Activated naive CD4-positive, alpha-beta T cell treated with anti-CD3 and anti-CD28 coated beads for 36 hours (primary cell): ENCODE measurements at regions not wholly inside any gene's neighbourhood (a gene's known extent, or its start where the extent isn't known, plus 50 kb on each side); places are given as distances from the start of the nearest gene placed in this dataset.
"Not testable (repeated sequence)": the region's sequence is repeated elsewhere in the genome, so short reads cannot be mapped to it uniquely, and the experiment has no call there.

Experiments used
- CTCF ChIA-PET: fragments of 350-600 bp; sonication (Branson Sonifier 250); formaldehyde crosslinking; loops from one replicate; lab custom pipeline; 2021; ENCODE audit warnings: antibody characterized with exemption; lab: Charles Lee
- DNase-seq: peaks from one replicate; pipeline ENCODE4 v3.0.0-alpha.2; 2020
- H3K27ac Mint-ChIP-seq: one replicate; pipeline ENCODE4 v1.8.0; 2021; ENCODE audit warnings: mild to moderate bottlenecking, mixed read lengths
- H3K27me3 Mint-ChIP-seq: one replicate; pipeline ENCODE4 v1.8.0; 2021; ENCODE audit warnings: low read depth, mixed read lengths
- H3K36me3 Mint-ChIP-seq: one replicate; pipeline ENCODE4 v1.8.0; 2021; ENCODE audit warnings: low read depth, mixed read lengths
- H3K4me1 Mint-ChIP-seq: one replicate; pipeline ENCODE4 v1.8.0; 2021; ENCODE audit warnings: low read depth, mixed read lengths
- H3K4me3 Mint-ChIP-seq: one replicate; pipeline ENCODE4 v1.8.0; 2021; ENCODE audit warnings: mild to moderate bottlenecking, moderate library complexity, mixed read lengths
- H3K9me3 Mint-ChIP-seq: one replicate; pipeline ENCODE4 v1.8.0; 2021; ENCODE audit warnings: mixed read lengths
- intact Hi-C: fragments of 100-400 bp; cut with micrococcal nuclease; formaldehyde crosslinking; loops from one replicate; pipeline ENCODE4 v1.15.1; 2023

GRCh38 chr13:59047546-59047945 is 1116.2 kb downstream of the DIAPH3 start:
- Mint-ChIP-seq H3K36me3 (no peaks in the 10 kb centered on the region), H3K9me3 (no peaks in the 10 kb centered on the region), H3K27ac (no peak overlapping the region), H3K4me1 (no peaks in the 10 kb centered on the region), H3K27me3 (no peaks in the 10 kb centered on the region), H3K4me3 (no peak overlapping the region)
- intact Hi-C loops = no loop called here
- DNase-seq = no peak
- CTCF ChIA-PET = no interaction called here

- Mint-ChIP-seq H3K4me3 (no peak overlapping the region), H3K27ac (no peak overlapping the region), H3K4me1 (no peaks in the 10 kb centered on the region), H3K27me3 (no peaks in the 10 kb centered on the region), H3K36me3 (no peaks in the 10 kb centered on the region), H3K9me3 (no peaks in the 10 kb centered on the region)
- intact Hi-C loops = no loop called here
- CTCF ChIA-PET = no interaction called here
- DNase-seq = no peak
Measured at GRCh38 chr13:59061621-59062020, 1102.1 kb downstream of the DIAPH3 start.

GRCh38 chr13:59064042-59064441 is 1099.7 kb downstream of the DIAPH3 start:
- Mint-ChIP-seq H3K27ac (no peak overlapping the region), H3K36me3 (no peaks in the 10 kb centered on the region), H3K9me3 (no peaks in the 10 kb centered on the region), H3K4me1 (no peaks in the 10 kb centered on the region), H3K27me3 (no peaks in the 10 kb centered on the region), H3K4me3 (no peak overlapping the region)
- no peak for DNase-seq
- CTCF ChIA-PET = no interaction called here
- intact Hi-C loops = no loop called here

DNA sequence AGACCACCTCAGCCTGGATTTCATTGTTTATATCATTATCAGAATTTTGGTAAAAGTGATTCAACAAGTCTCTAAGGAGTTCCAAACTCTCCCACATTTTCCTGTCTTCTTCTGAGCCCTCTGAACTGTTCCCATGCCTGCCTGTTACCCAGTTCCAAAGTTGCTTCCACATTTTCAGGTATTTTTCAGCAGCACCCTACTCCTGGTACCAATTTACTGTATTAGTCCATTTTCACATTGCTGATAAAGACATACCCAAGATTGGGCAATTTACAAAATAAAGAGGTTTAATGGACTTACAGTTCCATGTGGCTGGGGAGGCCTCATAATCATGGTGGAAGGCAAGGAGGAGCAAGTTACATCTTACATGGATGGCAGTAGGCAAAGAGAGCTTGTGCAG is 1087.3 kb downstream of the DIAPH3 start:
- H3K27ac Mint-ChIP-seq, intact Hi-C loops, H3K36me3 Mint-ChIP-seq, H3K4me1 Mint-ChIP-seq, H3K4me3 Mint-ChIP-seq, DNase-seq, H3K27me3 Mint-ChIP-seq: not testable (repeated sequence)
- CTCF ChIA-PET = interaction anchor here (0.6 kb wide), 1 partner anchor 230 kb away, joined by 3 read pairs; no protein-coding TSS in a partner anchor
- H3K9me3 Mint-ChIP-seq = peaks cover 24% of the 10 kb centered on the region

DNA sequence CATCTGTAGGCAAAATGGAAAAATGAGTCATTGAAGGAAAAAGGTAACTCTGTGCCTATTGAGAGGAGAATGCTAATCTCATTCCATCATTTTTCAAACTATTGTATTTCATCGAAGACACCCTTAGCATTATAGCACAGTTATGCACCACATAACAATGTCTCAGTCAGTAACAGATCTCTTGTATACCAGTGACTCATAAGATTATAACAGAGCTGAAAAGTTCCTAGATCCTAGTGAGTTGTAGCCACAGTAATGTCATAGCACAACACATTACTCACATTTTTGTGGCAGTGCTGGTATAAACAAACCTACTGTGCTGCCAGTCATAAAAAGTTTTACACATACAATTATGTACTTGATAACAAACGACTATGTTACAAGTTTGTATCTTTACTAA is 1077.6 kb downstream of the DIAPH3 start:
- H3K4me1 Mint-ChIP-seq = no peaks in the 10 kb centered on the region
- H3K27me3 Mint-ChIP-seq = no peaks in the 10 kb centered on the region
- CTCF ChIA-PET = no interaction called here
- H3K27ac Mint-ChIP-seq = no peak overlapping the region
- H3K36me3 Mint-ChIP-seq = no peaks in the 10 kb centered on the region
- intact Hi-C loops = no loop called here
- no peak overlapping the region for H3K4me3 Mint-ChIP-seq
- peaks cover 8% of the 10 kb centered on the region for H3K9me3 Mint-ChIP-seq
- no peak for DNase-seq

DNA sequence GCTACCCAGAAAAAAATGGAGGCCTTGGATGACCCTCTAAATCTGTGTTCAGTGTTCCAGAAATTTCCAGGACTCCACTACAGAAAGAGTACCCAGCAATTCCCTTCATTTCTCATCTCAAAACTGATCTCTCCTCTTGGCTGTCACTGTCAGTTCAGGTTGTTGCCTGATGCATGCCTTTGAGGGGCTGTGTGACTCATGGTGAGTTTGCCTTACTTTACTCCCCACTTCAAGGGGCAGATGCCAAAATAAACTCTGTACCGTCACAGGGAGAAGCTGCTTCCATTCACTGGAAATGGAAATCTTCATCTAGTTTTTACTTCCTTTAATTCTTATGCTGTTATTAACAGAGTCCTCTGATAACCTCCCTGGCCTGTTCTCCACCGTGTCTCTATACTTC is 1075.0 kb downstream of the DIAPH3 start:
- CTCF ChIA-PET = interaction anchor here (0.7 kb wide), 1 partner anchor 33 kb away, joined by 3 read pairs; no protein-coding TSS in a partner anchor
- H3K27ac Mint-ChIP-seq = no peak overlapping the region
- H3K4me3 Mint-ChIP-seq = no peak overlapping the region
- H3K27me3 Mint-ChIP-seq = no peaks in the 10 kb centered on the region
- no peaks in the 10 kb centered on the region for H3K36me3 Mint-ChIP-seq
- intact Hi-C loops = no loop called here
- H3K4me1 Mint-ChIP-seq = no peaks in the 10 kb centered on the region
- peaks cover 8% of the 10 kb centered on the region for H3K9me3 Mint-ChIP-seq
- DNase-seq = no peak

DNA sequence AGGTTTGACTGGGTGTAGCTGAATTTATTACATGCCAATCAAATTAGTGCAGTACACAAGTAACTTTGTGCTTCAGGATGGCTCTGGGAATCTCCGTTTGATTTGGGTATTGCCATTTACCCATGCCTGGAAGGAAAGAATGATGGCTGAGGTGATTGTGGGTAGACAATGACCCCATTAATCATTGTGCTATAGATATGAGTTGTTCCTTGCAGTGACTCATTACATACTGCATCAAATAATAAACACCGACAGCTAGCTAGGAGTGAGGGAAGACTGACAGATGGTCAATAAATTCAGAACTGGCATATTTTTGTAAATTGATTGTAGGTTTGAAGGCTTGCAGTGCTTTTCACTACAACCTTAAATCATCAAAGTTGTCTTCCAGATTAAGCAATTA is 1069.5 kb downstream of the DIAPH3 start:
- Mint-ChIP-seq H3K27me3 (no peaks in the 10 kb centered on the region), H3K4me3 (no peak overlapping the region), H3K27ac (no peak overlapping the region), H3K36me3 (no peaks in the 10 kb centered on the region), H3K4me1 (no peaks in the 10 kb centered on the region), H3K9me3 (no peaks in the 10 kb centered on the region)
- intact Hi-C loops = no loop called here
- no peak for DNase-seq
- CTCF ChIA-PET = no interaction called here

DNA sequence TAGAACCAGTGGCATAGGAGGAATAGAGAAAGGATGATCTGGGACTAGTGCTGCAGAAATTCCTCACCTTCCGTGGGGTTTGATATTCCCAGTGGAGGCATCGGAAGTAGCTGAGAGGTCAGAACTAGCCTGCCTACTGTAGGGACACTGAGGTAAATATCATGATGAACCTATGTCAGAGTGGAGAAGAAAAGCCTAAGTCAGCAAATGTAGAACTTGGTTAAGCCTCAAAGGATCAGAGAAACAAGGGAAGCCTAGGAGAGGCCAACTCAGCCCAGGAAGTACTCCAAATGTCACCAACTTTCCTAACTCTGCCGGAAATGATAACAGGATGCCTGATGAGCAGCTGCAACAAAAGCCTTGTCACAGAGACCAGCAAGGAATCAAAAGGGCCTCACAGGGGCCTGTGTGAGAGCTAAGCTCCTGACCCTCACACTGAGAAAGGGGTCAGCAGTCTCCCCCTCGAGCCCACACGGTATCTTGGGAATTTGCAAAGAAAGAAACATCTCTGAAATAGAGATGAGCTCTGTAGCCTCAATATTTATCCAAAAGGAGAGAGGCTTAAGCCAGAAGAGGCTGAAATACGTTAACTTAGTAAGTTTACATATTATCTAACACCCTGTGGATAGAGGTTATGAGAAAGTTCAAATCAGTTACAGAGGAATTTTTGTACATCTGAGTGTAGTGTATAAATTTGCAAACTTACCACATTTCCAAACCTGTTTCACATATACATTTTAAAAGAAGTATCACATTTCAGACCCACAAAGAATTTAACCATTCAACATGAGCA is 1064.3 kb downstream of the DIAPH3 start:
- no peak overlapping the region for H3K27ac Mint-ChIP-seq
- no peaks in the 10 kb centered on the region for H3K4me1 Mint-ChIP-seq
- no peaks in the 10 kb centered on the region for H3K27me3 Mint-ChIP-seq
- no peak for DNase-seq
- CTCF ChIA-PET = no interaction called here
- H3K36me3 Mint-ChIP-seq = no peaks in the 10 kb centered on the region
- H3K4me3 Mint-ChIP-seq = no peak overlapping the region
- intact Hi-C loops = no loop called here
- H3K9me3 Mint-ChIP-seq = no peaks in the 10 kb centered on the region

GRCh38 chr13:59103004-59103768 is 1060.5 kb downstream of the DIAPH3 start:
- CTCF ChIA-PET = interaction anchor here (0.6 kb wide), 1 partner anchor 365 kb away, joined by 3 read pairs; no protein-coding TSS in a partner anchor
- H3K27me3 Mint-ChIP-seq = no peaks in the 10 kb centered on the region

GRCh38 chr13:59111751-59112171 is 1052.0 kb downstream of the DIAPH3 start:
- Mint-ChIP-seq H3K4me3 (no peak overlapping the region), H3K36me3 (no peaks in the 10 kb centered on the region), H3K9me3 (no peaks in the 10 kb centered on the region), H3K27ac (no peak overlapping the region), H3K27me3 (peaks cover 3% of the 10 kb centered on the region), H3K4me1 (no peaks in the 10 kb centered on the region)
- CTCF ChIA-PET = no interaction called here
- no peak for DNase-seq
- intact Hi-C loops = no loop called here

More at GRCh38 chr13:59103004-59103768, 1060.5 kb downstream of the DIAPH3 start:
- intact Hi-C loops = no loop called here
- peaks cover 5% of the 10 kb centered on the region for H3K9me3 Mint-ChIP-seq
- no peaks in the 10 kb centered on the region for H3K4me1 Mint-ChIP-seq
- H3K4me3 Mint-ChIP-seq = no peak overlapping the region
- H3K36me3 Mint-ChIP-seq = no peaks in the 10 kb centered on the region
- DNase-seq = no peak
- no peak overlapping the region for H3K27ac Mint-ChIP-seq

- intact Hi-C loops = no loop called here
- Mint-ChIP-seq H3K9me3 (no peaks in the 10 kb centered on the region), H3K27ac (no peak overlapping the region), H3K27me3 (peaks cover 3% of the 10 kb centered on the region), H3K36me3 (no peaks in the 10 kb centered on the region), H3K4me3 (no peak overlapping the region), H3K4me1 (no peaks in the 10 kb centered on the region)
- CTCF ChIA-PET = no interaction called here
- no peak for DNase-seq
Measured at GRCh38 chr13:59112221-59112718, 1051.5 kb downstream of the DIAPH3 start.

DNA sequence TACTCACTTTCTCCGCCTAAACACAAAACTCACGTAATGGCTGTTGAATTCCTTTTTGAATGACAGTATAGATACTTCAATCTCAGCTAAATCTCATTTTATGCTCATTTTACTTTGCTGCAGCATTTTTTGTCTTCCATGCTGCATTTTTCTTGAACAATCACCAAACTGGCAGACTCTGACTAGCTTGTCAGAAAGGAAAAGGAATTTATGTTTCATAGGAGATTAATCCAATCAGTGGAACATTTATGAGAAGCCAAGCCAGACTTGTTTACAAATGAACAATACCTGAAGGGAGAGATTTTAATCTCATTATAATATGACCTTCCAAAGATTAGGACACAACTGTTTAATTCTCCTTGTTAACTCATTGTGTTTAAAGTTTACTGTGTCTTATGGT is 1044.3 kb downstream of the DIAPH3 start:
- CTCF ChIA-PET = no interaction called here
- Mint-ChIP-seq H3K4me1 (no peaks in the 10 kb centered on the region), H3K9me3 (no peaks in the 10 kb centered on the region), H3K36me3 (no peaks in the 10 kb centered on the region), H3K27ac (no peak overlapping the region), H3K4me3 (no peak overlapping the region), H3K27me3 (peaks cover 2% of the 10 kb centered on the region)
- intact Hi-C loops = no loop called here
- no peak for DNase-seq
